ENCODE measurements at regions not wholly inside any gene's neighbourhood (a gene's known extent, or its start where the extent isn't known, plus 50 kb on each side); places are given as distances from the start of the nearest gene placed in this dataset.

GRCh38 chr20:55135923-55136322 is 660.5 kb downstream of the DOK5 start:
- TF ChIP-seq CTCF (IDR thresholded peaks at IDR 0.05) = no peak
- TF ChIP-seq POLR2A (IDR thresholded peaks at IDR 0.05) = no peak
